Esophagus muscularis mucosa (tissue), 3 donors: ENCODE measurements at regions not wholly inside any gene's neighbourhood (a gene's known extent, or its start where the extent isn't known, plus 50 kb on each side); places are given as distances from the start of the nearest gene placed in this dataset.

Source experiments
- CTCF ChIP-seq, 3 experiments: fragments of 200-600 bp in 2 of 3; fragments of 450-650 bp in 1 of 3; sonication (generic) in 2 of 3; IDR thresholded peaks; one replicate each; pipeline ENCODE4 v1.5.1; 2017 to 2019; ENCODE audit warnings: antibody characterized with exemption in 3 of 3, mild to moderate bottlenecking in 2 of 3, moderate library complexity in 1 of 3
- POLR2A ChIP-seq: fragments of 450-650 bp; IDR thresholded peaks from one replicate; pipeline ENCODE4 v1.6.1; 2017; ENCODE audit warnings: antibody characterized with exemption, moderate library complexity, mild to moderate bottlenecking, low read depth

DNA sequence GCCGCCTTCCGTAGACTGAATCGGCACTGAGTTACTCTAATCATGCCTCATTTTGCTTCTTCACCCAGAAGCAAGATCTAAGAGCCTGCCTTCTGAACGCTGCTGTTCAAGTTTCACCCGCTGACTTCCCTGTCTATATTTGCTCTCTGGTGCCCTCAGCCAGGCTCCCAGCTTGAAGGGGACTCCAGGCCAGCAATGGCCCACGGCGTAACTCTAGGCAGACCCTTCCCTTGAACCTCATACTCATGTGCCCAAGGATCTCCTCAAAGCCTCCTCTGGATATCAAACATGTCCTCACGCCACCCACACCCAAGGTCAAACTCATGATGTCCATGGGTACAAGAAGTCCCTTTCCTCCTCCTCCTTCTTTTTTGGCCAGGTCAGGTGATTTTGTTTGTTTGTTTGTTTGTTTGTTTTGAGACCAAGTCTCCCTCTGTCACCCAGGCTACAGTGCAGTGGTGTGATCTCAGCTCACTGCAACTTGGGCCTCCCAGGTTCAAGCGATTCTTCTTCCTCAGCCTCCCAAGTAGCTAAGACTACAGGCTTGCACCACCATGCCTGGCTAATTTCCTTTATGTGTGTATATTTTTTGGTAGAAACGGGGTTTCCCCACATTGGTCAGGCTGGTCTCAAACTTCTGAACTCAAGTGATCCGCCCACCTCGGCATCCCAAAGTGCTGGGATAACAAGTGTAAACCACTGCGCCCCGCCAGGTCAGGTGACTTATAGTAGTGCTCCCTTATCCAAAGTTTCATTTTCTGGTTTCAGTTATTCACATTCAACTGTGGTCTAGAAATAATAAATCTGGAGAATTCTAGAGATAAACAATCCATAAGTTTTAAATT is 239.0 kb downstream of the SYK start:
- TF ChIP-seq POLR2A = no peak
- TF ChIP-seq CTCF (IDR thresholded peaks at IDR 0.05) = no peak
